ENCODE measurements at regions not wholly inside any gene's neighbourhood (a gene's known extent, or its start where the extent isn't known, plus 50 kb on each side); places are given as distances from the start of the nearest gene placed in this dataset.
"Not testable (repeated sequence)": the region's sequence is repeated elsewhere in the genome, so short reads cannot be mapped to it uniquely, and the experiment has no call there.

GRCh38 chr7:10471280-10472058, 502.2 kb upstream of the PHF14 start:
- DNase-seq (ENCODE audit: low read depth) = no peak

DNA sequence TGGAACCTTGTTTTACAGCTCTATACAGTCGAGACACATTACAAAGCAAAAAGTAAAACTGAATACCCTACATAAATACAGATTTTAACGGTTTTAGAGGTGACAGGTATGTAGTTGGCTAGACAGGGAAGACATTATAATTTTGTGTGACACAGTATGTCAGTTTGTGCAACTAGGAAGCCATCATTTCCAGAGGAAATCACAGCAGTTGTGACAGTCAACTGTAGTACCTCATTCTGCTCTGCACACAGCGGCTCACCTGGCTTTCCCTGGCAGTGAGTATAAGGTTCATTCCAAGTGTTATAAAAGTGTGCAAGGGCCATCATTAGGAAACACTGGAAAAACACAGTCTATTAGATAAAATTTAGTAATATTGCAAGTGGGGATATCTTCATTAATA, 501.6 kb upstream of the PHF14 start:
- no peak for DNase-seq (ENCODE audit: low read depth)

DNA sequence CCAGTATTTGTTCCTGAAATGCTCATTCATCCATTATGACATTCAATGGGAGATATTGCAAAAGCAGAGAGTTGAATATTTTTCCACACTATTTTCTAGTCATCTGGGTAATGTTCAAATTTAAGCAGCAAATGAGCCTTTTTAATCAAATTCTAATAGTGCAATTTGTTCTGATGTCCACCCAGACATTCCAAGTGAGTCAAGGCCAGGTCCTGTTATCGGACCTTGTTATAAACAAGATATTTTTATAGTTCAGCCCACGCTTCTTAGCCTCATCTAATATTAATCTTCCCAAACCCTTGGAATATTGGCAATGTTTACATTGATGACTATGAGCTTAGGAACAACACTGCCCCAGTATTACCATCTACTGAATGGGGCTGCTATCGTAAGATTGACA, 500.1 kb upstream of the PHF14 start:
- DNase-seq (ENCODE audit: low read depth) = no peak

DNA sequence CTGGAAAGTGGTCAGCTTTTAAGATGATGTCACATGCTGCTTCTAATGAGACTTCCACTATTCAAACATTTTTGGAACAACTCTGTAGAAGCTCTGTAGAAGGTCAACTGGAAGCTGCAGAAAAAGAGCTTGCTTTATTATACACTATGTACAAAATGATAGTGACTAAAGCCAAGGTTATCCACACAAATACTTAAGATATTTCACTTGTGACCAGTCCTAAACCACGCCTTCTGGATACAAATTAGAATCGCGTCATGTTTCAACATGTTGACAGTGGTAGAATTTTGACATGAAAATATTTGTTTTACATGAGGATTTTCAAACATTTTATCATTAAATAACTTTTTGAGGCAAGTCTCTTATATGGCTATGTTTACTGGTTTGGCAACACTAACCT, 499.6 kb upstream of the PHF14 start:
- DNase-seq (ENCODE audit: low read depth) = no peak

- no peak for DNase-seq (ENCODE audit: low read depth)
Measured at GRCh38 chr7:10475940-10476641, 497.6 kb upstream of the PHF14 start.

DNA sequence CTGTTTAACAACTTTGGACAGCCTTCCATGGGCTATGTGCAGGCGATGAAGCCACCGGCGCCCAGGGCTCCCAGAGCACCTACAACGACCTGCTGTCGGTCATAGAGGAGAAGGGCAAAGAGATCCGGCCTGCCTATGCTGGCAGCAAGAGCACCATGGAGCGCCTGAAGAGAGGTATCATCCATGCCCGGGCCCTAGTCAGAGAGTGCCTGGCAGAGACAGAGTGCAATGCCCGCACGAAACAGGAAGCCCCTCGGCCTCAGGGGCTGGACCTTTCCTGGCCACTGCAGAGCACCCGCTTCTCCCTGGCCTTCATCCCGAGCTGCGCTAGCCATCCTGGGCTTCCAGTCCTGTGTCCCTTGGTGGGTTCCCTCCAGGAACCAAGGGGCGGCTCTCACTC, 497.0 kb upstream of the PHF14 start:
- DNase-seq (ENCODE audit: low read depth) = no peak

DNA sequence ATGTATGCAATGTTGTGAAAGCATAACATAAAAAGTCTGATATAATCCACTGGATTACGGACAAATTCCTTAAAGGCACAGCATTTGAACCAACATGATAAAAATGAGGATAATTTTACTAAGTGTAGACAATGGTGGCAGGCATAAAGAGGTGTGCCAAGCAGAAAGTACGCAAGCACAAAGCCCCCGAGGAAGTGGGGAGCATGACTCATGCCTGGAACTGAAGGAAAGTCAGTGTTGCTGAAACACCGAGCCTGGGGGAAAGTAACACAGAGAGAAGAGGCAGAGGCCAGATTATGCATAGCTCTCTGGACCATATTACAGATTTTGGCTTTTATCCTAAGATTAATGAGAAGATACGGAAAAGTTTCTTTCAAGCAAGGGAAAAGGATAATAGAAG, 490.0 kb upstream of the PHF14 start:
- no peak for DNase-seq (ENCODE audit: low read depth)

GRCh38 chr7:10484767-10485166, 488.9 kb upstream of the PHF14 start:
- DNase-seq (ENCODE audit: low read depth) = no peak

DNA sequence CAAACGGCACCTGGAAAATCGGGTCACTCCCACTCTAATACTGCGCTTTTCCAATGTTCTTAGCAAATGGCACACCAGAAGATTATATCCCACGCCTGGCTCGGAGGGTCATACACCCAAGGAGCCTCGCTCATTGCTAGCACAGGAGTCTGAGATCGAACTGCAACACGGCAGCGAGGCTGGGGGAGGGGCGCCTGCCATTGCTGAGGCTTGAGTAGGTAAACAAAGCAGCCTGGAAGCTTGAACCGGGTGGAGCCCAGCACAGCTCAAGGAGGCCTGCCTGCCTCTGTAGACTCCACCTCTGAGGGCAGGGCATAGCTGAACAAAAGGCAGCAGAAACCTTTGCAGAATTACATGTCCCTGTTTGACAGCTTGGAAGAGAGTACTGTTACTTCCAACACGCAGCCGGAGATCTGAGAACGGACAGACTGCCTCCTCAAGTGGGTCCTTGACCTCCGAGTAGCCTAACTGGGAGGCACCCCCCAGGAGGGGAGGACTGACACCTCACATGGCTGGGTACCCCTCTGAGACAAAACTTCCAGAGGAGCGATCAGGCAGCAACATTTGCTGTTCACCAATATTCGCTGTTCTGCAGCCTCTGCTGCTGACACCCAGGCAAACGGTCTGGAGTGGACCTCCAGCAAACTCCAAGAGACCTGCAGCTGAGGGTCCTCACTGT, 472.3 kb upstream of the PHF14 start:
- not testable (repeated sequence) for DNase-seq (ENCODE audit: low read depth)

DNA sequence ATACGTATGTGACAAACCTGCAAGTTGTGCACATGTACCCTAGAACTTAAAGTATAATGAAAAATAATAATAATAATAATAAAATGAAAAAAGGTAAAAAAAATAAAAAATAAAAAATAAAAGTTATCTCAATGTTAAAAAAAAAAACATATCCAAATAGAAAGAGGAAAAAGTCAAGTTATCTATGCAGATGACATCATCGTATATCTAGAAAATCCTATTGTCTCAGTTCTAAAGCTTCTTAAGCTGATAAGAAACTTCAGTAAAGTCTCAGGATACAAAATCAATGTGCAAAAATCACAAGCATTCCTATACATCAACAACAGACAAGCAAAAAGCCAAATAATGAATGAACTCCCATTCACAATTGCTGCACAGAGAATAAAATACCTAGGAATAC, 466.6 kb upstream of the PHF14 start:
- DNase-seq (ENCODE audit: low read depth) = no peak

- DNase-seq (ENCODE audit: low read depth) = no peak
Measured at GRCh38 chr7:10521306-10521705, 452.4 kb upstream of the PHF14 start.

DNA sequence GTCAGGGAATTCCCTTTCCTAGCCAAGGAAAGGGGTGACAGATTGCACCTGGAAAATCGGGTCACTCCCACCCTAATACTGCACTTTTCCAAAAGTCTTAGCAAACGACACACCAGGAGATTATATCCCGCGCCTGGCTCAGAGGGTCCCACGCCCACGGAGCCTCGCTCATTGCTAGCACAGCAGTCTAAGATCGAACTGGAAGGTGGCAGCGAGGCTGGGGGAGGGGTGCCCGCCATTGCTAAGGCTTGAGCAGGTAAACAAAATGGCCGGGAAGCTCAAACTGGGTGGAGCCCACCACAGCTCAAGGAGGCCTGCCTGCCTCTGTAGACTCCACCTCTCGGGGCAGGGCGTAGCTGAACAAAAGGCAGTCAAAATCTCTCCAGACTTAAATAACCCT, 440.2 kb upstream of the PHF14 start:
- DNase-seq (ENCODE audit: low read depth) = not testable (repeated sequence)

GRCh38 chr7:10536561-10536960, 437.1 kb upstream of the PHF14 start:
- DNase-seq (ENCODE audit: low read depth) = no peak

- DNase-seq (ENCODE audit: low read depth) = no peak
Measured at GRCh38 chr7:10537764-10538163, 435.9 kb upstream of the PHF14 start.

GRCh38 chr7:10557375-10557774, 416.3 kb upstream of the PHF14 start:
- no peak for DNase-seq (ENCODE audit: low read depth)

GRCh38 chr7:10560497-10560896, 413.2 kb upstream of the PHF14 start:
- no peak for DNase-seq (ENCODE audit: low read depth)

- DNase-seq (ENCODE audit: low read depth) = no peak
Measured at GRCh38 chr7:10568891-10569290, 404.8 kb upstream of the PHF14 start.

GRCh38 chr7:10571759-10572158, 401.9 kb upstream of the PHF14 start:
- no peak for DNase-seq (ENCODE audit: low read depth)

DNA sequence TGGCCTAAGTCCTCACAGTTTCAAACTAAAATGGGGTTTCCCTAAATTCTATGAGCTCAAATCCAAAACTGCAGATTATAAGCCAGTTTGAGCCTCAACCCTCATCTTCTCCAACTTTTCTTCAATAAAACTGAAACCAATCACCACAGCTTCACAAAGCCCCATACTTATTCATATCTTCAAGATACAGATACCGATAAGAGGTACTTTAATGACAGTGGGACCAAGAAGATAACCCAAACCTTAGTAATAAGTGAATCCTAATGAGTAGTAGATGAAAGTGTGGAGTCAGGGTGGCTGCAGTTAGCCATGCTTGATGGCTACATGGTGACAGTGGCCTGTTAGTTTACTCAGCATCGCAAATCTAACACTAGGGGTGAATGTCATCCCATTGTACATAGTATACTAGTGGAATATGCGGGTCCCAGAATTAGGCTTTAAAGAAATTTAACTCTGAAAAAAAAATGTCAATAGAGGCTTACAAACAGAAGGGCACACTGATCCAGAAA, 395.8 kb upstream of the PHF14 start:
- DNase-seq (ENCODE audit: low read depth) = no peak

DNA sequence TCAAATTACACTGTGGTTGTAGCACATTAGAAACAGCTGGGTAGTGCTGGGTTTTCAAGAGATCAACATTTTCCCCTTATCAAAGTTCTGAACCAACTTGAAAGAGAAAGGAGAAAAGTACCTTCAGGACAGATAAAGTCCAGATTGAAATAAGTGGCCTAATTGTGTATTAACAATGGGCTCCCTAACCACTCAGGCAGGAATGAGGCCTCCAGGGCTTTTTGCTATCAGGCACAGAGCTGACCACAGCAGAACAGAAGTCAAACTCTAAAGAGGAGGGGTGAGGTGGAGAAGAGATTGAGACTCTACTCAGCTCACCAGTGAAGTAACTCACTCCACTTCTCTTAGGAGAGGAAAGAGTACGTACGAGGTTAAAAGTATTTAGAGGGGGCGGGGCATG, 394.1 kb upstream of the PHF14 start:
- no peak for DNase-seq (ENCODE audit: low read depth)

- DNase-seq (ENCODE audit: low read depth) = no peak
Measured at GRCh38 chr7:10584886-10585285, 388.8 kb upstream of the PHF14 start.

GRCh38 chr7:10588084-10588483, 385.6 kb upstream of the PHF14 start:
- DNase-seq (ENCODE audit: low read depth) = no peak

GRCh38 chr7:10592604-10593003, 381.1 kb upstream of the PHF14 start:
- no peak for DNase-seq (ENCODE audit: low read depth)
